ENCODE measurements at regions not wholly inside any gene's neighbourhood (a gene's known extent, or its start where the extent isn't known, plus 50 kb on each side); places are given as distances from the start of the nearest gene placed in this dataset.

DNA sequence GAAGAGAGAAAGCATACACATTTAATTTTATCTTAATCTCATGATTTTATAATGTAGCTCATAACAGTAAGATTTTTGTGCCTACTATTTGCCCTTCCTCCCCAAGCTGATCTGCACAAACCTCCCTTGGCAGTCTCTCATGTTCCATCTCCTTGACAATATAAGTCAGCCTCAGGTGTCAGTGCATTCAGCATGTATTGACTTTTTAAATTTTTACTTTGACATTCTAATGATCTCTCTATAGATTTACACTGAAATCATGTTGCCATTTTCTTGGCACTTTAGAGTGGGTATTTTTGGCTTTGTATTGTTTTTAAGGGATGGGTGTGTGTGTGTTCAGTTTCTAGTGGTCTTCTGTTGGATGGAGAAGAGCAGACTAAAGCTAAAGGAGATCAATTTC, 505.3 kb upstream of the CPEB2 start:
- TF ChIP-seq, protein P1, sequence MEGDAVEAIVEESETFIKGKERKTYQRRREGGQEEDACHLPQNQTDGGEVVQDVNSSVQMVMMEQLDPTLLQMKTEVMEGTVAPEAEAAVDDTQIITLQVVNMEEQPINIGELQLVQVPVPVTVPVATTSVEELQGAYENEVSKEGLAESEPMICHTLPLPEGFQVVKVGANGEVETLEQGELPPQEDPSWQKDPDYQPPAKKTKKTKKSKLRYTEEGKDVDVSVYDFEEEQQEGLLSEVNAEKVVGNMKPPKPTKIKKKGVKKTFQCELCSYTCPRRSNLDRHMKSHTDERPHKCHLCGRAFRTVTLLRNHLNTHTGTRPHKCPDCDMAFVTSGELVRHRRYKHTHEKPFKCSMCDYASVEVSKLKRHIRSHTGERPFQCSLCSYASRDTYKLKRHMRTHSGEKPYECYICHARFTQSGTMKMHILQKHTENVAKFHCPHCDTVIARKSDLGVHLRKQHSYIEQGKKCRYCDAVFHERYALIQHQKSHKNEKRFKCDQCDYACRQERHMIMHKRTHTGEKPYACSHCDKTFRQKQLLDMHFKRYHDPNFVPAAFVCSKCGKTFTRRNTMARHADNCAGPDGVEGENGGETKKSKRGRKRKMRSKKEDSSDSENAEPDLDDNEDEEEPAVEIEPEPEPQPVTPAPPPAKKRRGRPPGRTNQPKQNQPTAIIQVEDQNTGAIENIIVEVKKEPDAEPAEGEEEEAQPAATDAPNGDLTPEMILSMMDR (IDR thresholded peaks at IDR 0.05), result no peak
- TF ChIP-seq POLR2AphosphoS5 (IDR thresholded peaks at IDR 0.05; ENCODE audit: insufficient read depth in 1 of 2, low read depth in 1 of 2), result no peak

Data from vagina (tissue), 2 donors.